IPS DF 4.7 (cell line): ENCODE measurements at regions not wholly inside any gene's neighbourhood (a gene's known extent, or its start where the extent isn't known, plus 50 kb on each side); places are given as distances from the start of the nearest gene placed in this dataset.
"Not testable (repeated sequence)": the region's sequence is repeated elsewhere in the genome, so short reads cannot be mapped to it uniquely, and the experiment has no call there.

ENCODE experiments used
- DNase-seq: peaks from one replicate; pipeline ENCODE4 v3.0.0-alpha.2; 2013; ENCODE audit warnings: low spot score; ENCODE audit errors: extremely low read depth

GRCh38 chr2:239746559-239747246 is 278.4 kb downstream of the NDUFA10 start:
- DNase-seq: no peak

GRCh38 chr2:239745386-239746227 is 279.5 kb downstream of the NDUFA10 start:
- DNase-seq: no peak

- no peak for DNase-seq
Measured at GRCh38 chr2:239744706-239745340, 280.3 kb downstream of the NDUFA10 start.

- no peak for DNase-seq
Measured at GRCh38 chr2:239743206-239743605, 281.9 kb downstream of the NDUFA10 start.

- no peak for DNase-seq
Measured at GRCh38 chr2:239742377-239742776, 282.8 kb downstream of the NDUFA10 start.

GRCh38 chr2:239739206-239739605 is 285.9 kb downstream of the NDUFA10 start:
- DNase-seq: no peak

- DNase-seq: no peak
Measured at GRCh38 chr2:239738159-239738558, 287.0 kb downstream of the NDUFA10 start.

GRCh38 chr2:239737144-239737463 is 288.0 kb downstream of the NDUFA10 start:
- no peak for DNase-seq

- no peak for DNase-seq
Measured at GRCh38 chr2:239736358-239737143, 288.6 kb downstream of the NDUFA10 start.

GRCh38 chr2:239735829-239736357 is 289.2 kb downstream of the NDUFA10 start:
- no peak for DNase-seq

GRCh38 chr2:239735131-239735828 is 289.9 kb downstream of the NDUFA10 start:
- no peak for DNase-seq

GRCh38 chr2:239734436-239735005 is 290.6 kb downstream of the NDUFA10 start:
- no peak for DNase-seq

GRCh38 chr2:239732666-239733010 is 292.5 kb downstream of the NDUFA10 start:
- no peak for DNase-seq

GRCh38 chr2:239731998-239732665 is 293.0 kb downstream of the NDUFA10 start:
- no peak for DNase-seq

GRCh38 chr2:239731422-239731821 is 293.7 kb downstream of the NDUFA10 start:
- DNase-seq: no peak

GRCh38 chr2:239730897-239731296 is 294.2 kb downstream of the NDUFA10 start:
- no peak for DNase-seq

- DNase-seq: not testable (repeated sequence)
Measured at GRCh38 chr2:239730567-239730882, 294.6 kb downstream of the NDUFA10 start.

- DNase-seq: no peak
Measured at GRCh38 chr2:239729681-239730566, 295.2 kb downstream of the NDUFA10 start.

- DNase-seq: no peak
Measured at GRCh38 chr2:239729151-239729550, 296.0 kb downstream of the NDUFA10 start.
